ENCODE measurements at regions not wholly inside any gene's neighbourhood (a gene's known extent, or its start where the extent isn't known, plus 50 kb on each side); places are given as distances from the start of the nearest gene placed in this dataset.

GRCh38 chr9:3750321-3750720 is 224.5 kb upstream of the RFX3 start:
- CTCF ChIA-PET = no interaction called here
- H3K27ac ChIP-seq = no peak overlapping the region
- H3K79me2 ChIP-seq (ENCODE audit: low read depth) = no peaks in the 10 kb centered on the region

GRCh38 chr9:3746296-3747275 is 220.8 kb upstream of the RFX3 start:
- intact Hi-C loops (cut with micrococcal nuclease; ENCODE audit: unreplicated experiment) = loop anchor here (1.0 to 5.0 kb wide), 2 partner anchors 491 to 516 kb away; no protein-coding TSS in a partner anchor
- Histone ChIP-seq H3K9me2 (ENCODE audit: insufficient read depth) (no peaks in the 10 kb centered on the region), H3K27ac (peak overlapping the region; percentile 81), H3F3A (ENCODE audit: insufficient read depth, low read depth) (peaks cover 13% of the 10 kb centered on the region), H4K20me1 (ENCODE audit: insufficient read depth) (no peaks in the 10 kb centered on the region), H3K79me2 (ENCODE audit: low read depth) (no peaks in the 10 kb centered on the region), H3K4me3 (no peak overlapping the region), H3K36me3 (ENCODE audit: low read depth) (no peaks in the 10 kb centered on the region), H3K4me1 (replicated peaks; ENCODE audit: insufficient read depth) (peaks cover 36% of the 10 kb centered on the region), H3K4me2 (peak overlapping the region; percentile 25; the same call in 1 of the 2 replicates), H3K9me3 (ENCODE audit: insufficient read depth, low read depth) (no peaks in the 10 kb centered on the region), H2AFZ (no peak overlapping the region), H3K27me3 (ENCODE audit: insufficient read depth, low read depth) (no peaks in the 10 kb centered on the region)
- CTCF ChIA-PET = no interaction called here
- BruUV-seq (replicated peaks) = no TSS peak
- no peak for TF ChIP-seq EZH2 (IDR thresholded peaks at IDR 0.05; ENCODE audit: low read depth)
- no peak for TF ChIP-seq CTCF (conservative IDR thresholded peaks at IDR 0.05)
- DNase-seq = peak in 1 of 2 experiments; percentile 88
- POLR2A ChIA-PET (ENCODE audit: unreplicated experiment) = no interaction called here

More at GRCh38 chr9:3750321-3750720, 224.5 kb upstream of the RFX3 start:
- no peak for DNase-seq
- no peak for TF ChIP-seq EZH2 (IDR thresholded peaks at IDR 0.05; ENCODE audit: low read depth)
- no TSS peak for BruUV-seq (replicated peaks)
- H3F3A ChIP-seq (ENCODE audit: insufficient read depth, low read depth) = peaks cover 10% of the 10 kb centered on the region
- no peak overlapping the region for H2AFZ ChIP-seq
- H3K4me2 ChIP-seq = no peak overlapping the region
- H3K4me1 ChIP-seq (replicated peaks; ENCODE audit: insufficient read depth) = peaks cover 26% of the 10 kb centered on the region
- POLR2A ChIA-PET (ENCODE audit: unreplicated experiment) = no interaction called here
- no peaks in the 10 kb centered on the region for H3K9me2 ChIP-seq (ENCODE audit: insufficient read depth)
- no peaks in the 10 kb centered on the region for H4K20me1 ChIP-seq (ENCODE audit: insufficient read depth)
- no peaks in the 10 kb centered on the region for H3K9me3 ChIP-seq (ENCODE audit: insufficient read depth, low read depth)
- no peaks in the 10 kb centered on the region for H3K27me3 ChIP-seq (ENCODE audit: insufficient read depth, low read depth)
- no peaks in the 10 kb centered on the region for H3K36me3 ChIP-seq (ENCODE audit: low read depth)
- H3K4me3 ChIP-seq = no peak overlapping the region
- intact Hi-C loops (cut with micrococcal nuclease; ENCODE audit: unreplicated experiment) = no loop called here

GRCh38 chr9:3743901-3744413 is 218.2 kb upstream of the RFX3 start:
- no peaks in the 10 kb centered on the region for H3K27me3 ChIP-seq (ENCODE audit: insufficient read depth, low read depth)
- no peaks in the 10 kb centered on the region for H3K79me2 ChIP-seq (ENCODE audit: low read depth)
- no peaks in the 10 kb centered on the region for H3K9me3 ChIP-seq (ENCODE audit: insufficient read depth, low read depth)
- ChIA-PET POLR2A (ENCODE audit: unreplicated experiment) (no interaction called here), CTCF (no interaction called here)
- no peak overlapping the region for H3K27ac ChIP-seq
- H3F3A ChIP-seq (ENCODE audit: insufficient read depth, low read depth) = peaks cover 27% of the 10 kb centered on the region
- intact Hi-C loops (cut with micrococcal nuclease; ENCODE audit: unreplicated experiment) = loop anchor here (5.0 kb wide), 1 partner anchor 118 kb away; no protein-coding TSS in a partner anchor
- H3K36me3 ChIP-seq (ENCODE audit: low read depth) = no peaks in the 10 kb centered on the region
- H3K4me2 ChIP-seq = no peak overlapping the region
- H3K9me2 ChIP-seq (ENCODE audit: insufficient read depth) = no peaks in the 10 kb centered on the region
- no peaks in the 10 kb centered on the region for H4K20me1 ChIP-seq (ENCODE audit: insufficient read depth)
- no peak overlapping the region for H2AFZ ChIP-seq
- DNase-seq = no peak
- TF ChIP-seq CTCF (conservative IDR thresholded peaks at IDR 0.05) = no peak
- BruUV-seq (replicated peaks) = no TSS peak
- no peak overlapping the region for H3K4me3 ChIP-seq
- H3K4me1 ChIP-seq (replicated peaks; ENCODE audit: insufficient read depth) = peaks cover 51% of the 10 kb centered on the region

All from PC-9 (cell line).